Retinal pigment epithelial cell (primary cell): ENCODE measurements at regions not wholly inside any gene's neighbourhood (a gene's known extent, or its start where the extent isn't known, plus 50 kb on each side); places are given as distances from the start of the nearest gene placed in this dataset.
"Not testable (repeated sequence)": the region's sequence is repeated elsewhere in the genome, so short reads cannot be mapped to it uniquely, and the experiment has no call there.

Source experiments
- DNase-seq: peaks from one replicate; pipeline ENCODE4 v3.0.0-alpha.2; 2010; ENCODE audit warnings: low read depth
- H3K4me3 ChIP-seq: 2 replicates; pipeline ENCODE4 v1.5.1; 2011; ENCODE audit warnings: mild to moderate bottlenecking, low read length, control low read depth, moderate library complexity
- TF ChIP-seq, protein P1 (sequence below): conservative IDR thresholded peaks from 2 replicates; pipeline ENCODE4 v1.5.1; 2011; ENCODE audit warnings: low read depth, low read length, control low read depth, inconsistent platforms

GRCh38 chr12:29893002-29893401 lies 109.3 kb upstream of the TMTC1 start:
- DNase-seq, result no peak
- TF ChIP-seq, protein P1, sequence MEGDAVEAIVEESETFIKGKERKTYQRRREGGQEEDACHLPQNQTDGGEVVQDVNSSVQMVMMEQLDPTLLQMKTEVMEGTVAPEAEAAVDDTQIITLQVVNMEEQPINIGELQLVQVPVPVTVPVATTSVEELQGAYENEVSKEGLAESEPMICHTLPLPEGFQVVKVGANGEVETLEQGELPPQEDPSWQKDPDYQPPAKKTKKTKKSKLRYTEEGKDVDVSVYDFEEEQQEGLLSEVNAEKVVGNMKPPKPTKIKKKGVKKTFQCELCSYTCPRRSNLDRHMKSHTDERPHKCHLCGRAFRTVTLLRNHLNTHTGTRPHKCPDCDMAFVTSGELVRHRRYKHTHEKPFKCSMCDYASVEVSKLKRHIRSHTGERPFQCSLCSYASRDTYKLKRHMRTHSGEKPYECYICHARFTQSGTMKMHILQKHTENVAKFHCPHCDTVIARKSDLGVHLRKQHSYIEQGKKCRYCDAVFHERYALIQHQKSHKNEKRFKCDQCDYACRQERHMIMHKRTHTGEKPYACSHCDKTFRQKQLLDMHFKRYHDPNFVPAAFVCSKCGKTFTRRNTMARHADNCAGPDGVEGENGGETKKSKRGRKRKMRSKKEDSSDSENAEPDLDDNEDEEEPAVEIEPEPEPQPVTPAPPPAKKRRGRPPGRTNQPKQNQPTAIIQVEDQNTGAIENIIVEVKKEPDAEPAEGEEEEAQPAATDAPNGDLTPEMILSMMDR, result no peak
- no peak overlapping the region for H3K4me3 ChIP-seq

GRCh38 chr12:29891792-29892191 lies 108.0 kb upstream of the TMTC1 start:
- H3K4me3 ChIP-seq, result no peak overlapping the region
- TF ChIP-seq, protein P1, result no peak

GRCh38 chr12:29889737-29890136 lies 106.0 kb upstream of the TMTC1 start:
- TF ChIP-seq, protein P1, result peak; percentile 57
- no peak for DNase-seq

More at GRCh38 chr12:29891792-29892191, 108.0 kb upstream of the TMTC1 start:
- DNase-seq, result no peak

GRCh38 chr12:29888777-29889176 lies 105.0 kb upstream of the TMTC1 start:
- TF ChIP-seq, protein P1, result no peak
- DNase-seq, result no peak
- no peak overlapping the region for H3K4me3 ChIP-seq

More at GRCh38 chr12:29889737-29890136, 106.0 kb upstream of the TMTC1 start:
- H3K4me3 ChIP-seq, result no peak overlapping the region

DNA sequence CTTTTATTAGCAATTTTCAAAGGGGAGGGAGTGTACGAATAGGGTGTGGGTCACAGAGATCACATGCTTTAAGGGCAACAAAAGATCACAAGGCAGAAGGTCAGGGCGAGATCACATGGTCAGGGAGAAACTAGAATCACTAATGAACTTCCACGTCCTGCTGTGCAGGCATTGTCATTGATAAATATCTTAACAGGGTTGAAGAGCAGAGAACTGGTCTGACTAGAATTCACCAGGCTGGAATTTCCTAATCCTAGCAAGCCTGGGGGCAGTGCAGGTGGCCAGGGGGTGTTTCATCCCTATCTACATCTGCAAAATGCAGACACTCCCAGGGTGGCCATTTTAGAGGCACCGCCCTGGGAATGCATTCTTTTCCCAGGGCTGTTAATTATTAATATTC lies 101.2 kb upstream of the TMTC1 start:
- not testable (repeated sequence) for DNase-seq, H3K4me3 ChIP-seq

DNA sequence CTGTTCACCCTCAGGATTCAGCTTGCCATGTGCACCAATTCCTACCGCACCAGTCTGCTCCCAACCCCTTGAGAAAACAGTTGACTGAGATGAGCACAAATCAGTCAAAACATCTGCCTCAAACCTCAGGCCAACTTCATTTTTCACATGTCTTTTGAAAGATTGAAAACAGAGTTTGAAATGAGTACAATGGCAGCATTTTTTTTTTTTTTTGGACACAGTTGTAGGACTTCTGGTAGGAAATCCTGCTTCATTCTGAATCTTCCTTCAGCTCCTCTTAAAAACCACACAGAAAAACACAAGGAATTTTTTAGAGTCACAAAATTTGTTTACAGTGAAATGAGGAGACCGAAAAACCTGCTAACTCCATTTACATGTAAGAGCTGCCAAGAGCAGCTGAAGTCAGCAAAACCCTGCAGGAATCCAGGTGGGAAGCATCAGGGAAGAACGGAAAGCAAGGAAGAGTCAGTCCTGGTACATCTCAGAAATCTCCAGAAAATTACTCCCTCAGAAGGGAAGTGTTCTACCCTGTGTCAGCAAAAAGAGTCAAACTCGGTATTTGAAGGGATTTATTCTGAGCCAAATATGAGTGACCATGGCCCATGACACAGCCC lies 100.3 kb upstream of the TMTC1 start:
- no peak for DNase-seq
- TF ChIP-seq, protein P1, result no peak
- no peak overlapping the region for H3K4me3 ChIP-seq

- no peak overlapping the region for H3K4me3 ChIP-seq
- TF ChIP-seq, protein P1, result no peak
- DNase-seq, result peak; percentile 26
Observed at GRCh38 chr12:29883525-29883924, 99.8 kb upstream of the TMTC1 start.
